Fibroblast of lung (primary cell): ENCODE measurements at regions not wholly inside any gene's neighbourhood (a gene's known extent, or its start where the extent isn't known, plus 50 kb on each side); places are given as distances from the start of the nearest gene placed in this dataset.

ENCODE experiments used
- DNase-seq, 2 donors: peaks; one replicate each; pipeline versions ENCODE4 v3.0.0 to v3.0.0-alpha.2; 2010; ENCODE audit warnings: low read depth in 2 of 2
- H2AFZ ChIP-seq: 2 replicates; pipeline ENCODE4 v1.5.1; 2012; ENCODE audit warnings: low read length, control low read depth, inconsistent platforms
- H3K27ac ChIP-seq: 2 replicates; pipeline ENCODE4 v1.5.1; 2011; ENCODE audit warnings: low read length, control low read depth; ENCODE audit not compliant: insufficient read depth
- H3K27me3 ChIP-seq: 2 replicates; pipeline ENCODE4 v1.5.1; 2011; ENCODE audit warnings: mild to moderate bottlenecking, low read length; ENCODE audit not compliant: control insufficient read depth, insufficient read depth
- H3K36me3 ChIP-seq: 2 replicates; pipeline ENCODE4 v1.5.1; 2011; ENCODE audit warnings: low read length; ENCODE audit not compliant: control insufficient read depth, insufficient read depth
- H3K4me1 ChIP-seq: 2 replicates; pipeline ENCODE4 v1.5.1; 2011; ENCODE audit warnings: low read length; ENCODE audit not compliant: control insufficient read depth, insufficient read depth; ENCODE audit errors: extremely low read depth
- H3K4me2 ChIP-seq: 2 replicates; pipeline ENCODE4 v1.5.1; 2011; ENCODE audit warnings: low read length, control low read depth; ENCODE audit not compliant: insufficient read depth; ENCODE audit errors: extremely low read depth
- H3K4me3 ChIP-seq, 4 experiments: fragments of 200-600 bp in 1 of 4; sonication (generic) in 1 of 4; replicated peaks in 1 of 4; 2 replicates each; pipeline ENCODE4 v1.5.1; 2011 to 2016; ENCODE audit warnings: low read length in 4 of 4, low read depth in 3 of 4, mild to moderate bottlenecking in 3 of 4, control low read depth in 2 of 4, inconsistent platforms in 1 of 4, mixed read lengths in 1 of 4; ENCODE audit not compliant: insufficient read depth in 1 of 4; ENCODE audit errors: control extremely low read depth in 1 of 4
- H3K79me2 ChIP-seq: 2 replicates; pipeline ENCODE4 v1.5.1; 2012; ENCODE audit warnings: mild to moderate bottlenecking, low read length, inconsistent platforms; ENCODE audit not compliant: control insufficient read depth, insufficient read depth
- H3K9ac ChIP-seq: 2 replicates; pipeline ENCODE4 v1.5.1; 2011; ENCODE audit warnings: mild to moderate bottlenecking, low read length, control low read depth; ENCODE audit not compliant: insufficient read depth
- H3K9me3 ChIP-seq: 2 replicates; pipeline ENCODE4 v1.5.1; 2012; ENCODE audit warnings: low read depth, low read length; ENCODE audit not compliant: control insufficient read depth, insufficient read depth
- H4K20me1 ChIP-seq: 2 replicates; pipeline ENCODE4 v1.5.1; 2011; ENCODE audit warnings: low read length; ENCODE audit not compliant: control insufficient read depth, insufficient read depth; ENCODE audit errors: extremely low read depth
- EZH2 ChIP-seq: IDR thresholded peaks from 2 replicates; pipeline ENCODE4 v1.5.1; 2012; ENCODE audit warnings: low read length, control low read depth, mild to moderate bottlenecking; ENCODE audit errors: missing control alignments
- TF ChIP-seq, protein P1 (sequence below), 2 donors: IDR thresholded peaks in 1 of 2; conservative IDR thresholded peaks in 1 of 2; 1 replicate in 1 of 2; 2 replicates in 1 of 2; pipeline ENCODE4 v1.5.1; 2011 to 2012; ENCODE audit warnings: low read length in 2 of 2, control low read depth in 1 of 2, inconsistent platforms in 1 of 2, low read depth in 1 of 2, mild to moderate bottlenecking in 1 of 2

DNA sequence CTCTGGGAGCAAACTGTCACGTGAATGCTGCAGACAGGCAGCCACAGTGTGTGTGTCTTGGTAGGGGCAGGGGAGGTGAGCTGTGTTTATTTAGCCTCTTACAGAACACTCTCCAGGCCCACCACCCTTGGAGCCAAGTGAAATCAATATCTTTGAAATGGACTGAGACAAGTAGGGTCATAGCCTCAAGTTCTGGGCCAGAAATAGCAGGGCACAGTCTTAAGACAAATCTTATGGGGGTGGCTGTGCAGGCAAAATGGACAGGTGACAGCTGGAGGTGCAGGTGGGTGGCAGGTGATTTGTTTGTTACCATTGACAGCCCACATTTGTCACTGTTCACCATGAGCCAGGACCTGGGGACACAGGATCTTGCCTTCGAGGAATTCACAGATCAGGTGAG is 93.6 kb upstream of the NMNAT3 start:
- Histone ChIP-seq H3K4me2 (no peak overlapping the region), H3K79me2 (no peaks in the 10 kb centered on the region), H3K4me1 (peaks cover 4% of the 10 kb centered on the region), H3K4me3 (no peak overlapping the region), H3K9me3 (no peaks in the 10 kb centered on the region), H3K27ac (no peak overlapping the region), H3K36me3 (no peaks in the 10 kb centered on the region), H3K9ac (no peak overlapping the region), H4K20me1 (no peaks in the 10 kb centered on the region), H2AFZ (no peak overlapping the region), H3K27me3 (no peaks in the 10 kb centered on the region)
- DNase-seq = no peak
- TF ChIP-seq, protein P1, sequence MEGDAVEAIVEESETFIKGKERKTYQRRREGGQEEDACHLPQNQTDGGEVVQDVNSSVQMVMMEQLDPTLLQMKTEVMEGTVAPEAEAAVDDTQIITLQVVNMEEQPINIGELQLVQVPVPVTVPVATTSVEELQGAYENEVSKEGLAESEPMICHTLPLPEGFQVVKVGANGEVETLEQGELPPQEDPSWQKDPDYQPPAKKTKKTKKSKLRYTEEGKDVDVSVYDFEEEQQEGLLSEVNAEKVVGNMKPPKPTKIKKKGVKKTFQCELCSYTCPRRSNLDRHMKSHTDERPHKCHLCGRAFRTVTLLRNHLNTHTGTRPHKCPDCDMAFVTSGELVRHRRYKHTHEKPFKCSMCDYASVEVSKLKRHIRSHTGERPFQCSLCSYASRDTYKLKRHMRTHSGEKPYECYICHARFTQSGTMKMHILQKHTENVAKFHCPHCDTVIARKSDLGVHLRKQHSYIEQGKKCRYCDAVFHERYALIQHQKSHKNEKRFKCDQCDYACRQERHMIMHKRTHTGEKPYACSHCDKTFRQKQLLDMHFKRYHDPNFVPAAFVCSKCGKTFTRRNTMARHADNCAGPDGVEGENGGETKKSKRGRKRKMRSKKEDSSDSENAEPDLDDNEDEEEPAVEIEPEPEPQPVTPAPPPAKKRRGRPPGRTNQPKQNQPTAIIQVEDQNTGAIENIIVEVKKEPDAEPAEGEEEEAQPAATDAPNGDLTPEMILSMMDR (conservative IDR thresholded peaks at IDR 0.05 in 1 of 2, IDR thresholded peaks at IDR 0.05 in 1 of 2; ENCODE audit: low read depth in 1 of 2, low read length in 2 of 2) = no peak
- TF ChIP-seq EZH2 = no peak

DNA sequence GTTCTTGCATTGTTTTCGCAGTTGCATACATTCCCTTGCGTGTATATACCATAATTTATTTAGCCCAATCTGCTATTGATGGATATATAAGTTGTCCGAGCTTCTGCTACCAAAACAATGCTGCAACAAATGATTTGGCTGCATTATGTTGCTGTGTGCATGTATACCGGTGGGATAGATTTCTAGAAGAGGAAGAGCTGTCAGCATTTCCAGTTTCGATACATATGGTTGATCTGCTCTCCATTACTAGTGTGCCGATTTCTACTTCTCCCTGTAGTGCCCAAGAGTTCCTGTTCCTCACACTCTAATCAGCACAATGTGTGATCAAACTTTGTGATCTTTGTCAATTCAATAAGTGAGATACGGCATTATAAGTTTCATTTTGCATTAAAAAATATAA is 92.8 kb upstream of the NMNAT3 start:
- no peak overlapping the region for H3K4me2 ChIP-seq
- H3K27ac ChIP-seq = no peak overlapping the region

GRCh38 chr3:139769796-139770195 is 92.0 kb upstream of the NMNAT3 start:
- Histone ChIP-seq H3K9ac (no peak overlapping the region), H3K4me1 (peaks cover 9% of the 10 kb centered on the region), H3K9me3 (no peaks in the 10 kb centered on the region), H2AFZ (no peak overlapping the region), H3K79me2 (no peaks in the 10 kb centered on the region), H3K4me2 (no peak overlapping the region), H3K4me3 (no peak overlapping the region), H3K36me3 (no peaks in the 10 kb centered on the region), H4K20me1 (no peaks in the 10 kb centered on the region), H3K27ac (no peak overlapping the region), H3K27me3 (no peaks in the 10 kb centered on the region)
- no peak for DNase-seq
- TF ChIP-seq, protein P1 (conservative IDR thresholded peaks at IDR 0.05 in 1 of 2, IDR thresholded peaks at IDR 0.05 in 1 of 2; ENCODE audit: low read depth in 1 of 2, low read length in 2 of 2) = no peak
- no peak for TF ChIP-seq EZH2

More for the DNA sequence above, 92.8 kb upstream of the NMNAT3 start:
- no peak overlapping the region for H3K9ac ChIP-seq
- no peaks in the 10 kb centered on the region for H3K9me3 ChIP-seq
- no peaks in the 10 kb centered on the region for H3K36me3 ChIP-seq
- no peaks in the 10 kb centered on the region for H3K79me2 ChIP-seq
- no peak overlapping the region for H3K4me3 ChIP-seq
- TF ChIP-seq EZH2 = no peak
- TF ChIP-seq, protein P1 (conservative IDR thresholded peaks at IDR 0.05 in 1 of 2, IDR thresholded peaks at IDR 0.05 in 1 of 2; ENCODE audit: low read depth in 1 of 2, low read length in 2 of 2) = no peak
- peaks cover 4% of the 10 kb centered on the region for H3K4me1 ChIP-seq
- no peak overlapping the region for H2AFZ ChIP-seq
- no peaks in the 10 kb centered on the region for H3K27me3 ChIP-seq
- H4K20me1 ChIP-seq = no peaks in the 10 kb centered on the region
- DNase-seq = no peak
